A673 (cell line): ENCODE measurements at regions not wholly inside any gene's neighbourhood (a gene's known extent, or its start where the extent isn't known, plus 50 kb on each side); places are given as distances from the start of the nearest gene placed in this dataset.

Source experiments
- BruUV-seq: library from RNA; stranded (reverse); fragments of 400-500 nt; replicated peaks from 2 replicates; lab custom pipeline; 2021; lab: Mats Ljungman, UMichigan
- CTCF ChIA-PET: fragments of 300-600 bp; sonication (Branson Sonifier 250); formaldehyde crosslinking; loops from one replicate; lab custom pipeline; 2022; ENCODE audit warnings: antibody characterized with exemption; lab: Charles Lee
- POLR2A ChIA-PET: fragments of 300-600 bp; sonication (Branson Sonifier 250); formaldehyde crosslinking; loops from one replicate; lab custom pipeline; 2022; ENCODE audit warnings: antibody characterized with exemption; ENCODE audit not compliant: low non-redundant PET; lab: Charles Lee
- DNase-seq: peaks from one replicate; pipeline ENCODE4 v3.0.0-alpha.2; 2015; ENCODE audit warnings: low spot score
- H3K27ac ChIP-seq: fragments of 200-600 bp; sonication (generic); 2 replicates; pipeline ENCODE4 v1.5.1; 2016; ENCODE audit warnings: mixed run types, low read depth, mild to moderate bottlenecking, mixed read lengths, antibody characterized with exemption, low read length; ENCODE audit not compliant: poor library complexity, severe bottlenecking
- H3K27me3 ChIP-seq: fragments of 200-600 bp; sonication (generic); replicated peaks from 2 replicates; pipeline ENCODE4 v1.6.1; 2017; ENCODE audit warnings: mixed run types, low read depth, mild to moderate bottlenecking, mixed read lengths, antibody characterized with exemption, low read length; ENCODE audit not compliant: insufficient read depth, poor library complexity
- H3K36me3 ChIP-seq: fragments of 200-600 bp; sonication (generic); 2 replicates; pipeline ENCODE4 v1.6.1; 2016; ENCODE audit warnings: mixed run types, mild to moderate bottlenecking, mixed read lengths, antibody characterized with exemption, low read length; ENCODE audit not compliant: insufficient read depth, poor library complexity, severe bottlenecking
- H3K4me1 ChIP-seq: fragments of 200-600 bp; sonication (generic); 2 replicates; pipeline ENCODE4 v1.6.1; 2017; ENCODE audit warnings: mixed run types, mild to moderate bottlenecking, mixed read lengths, antibody characterized with exemption, low read length; ENCODE audit not compliant: insufficient read depth, poor library complexity, severe bottlenecking
- H3K4me3 ChIP-seq: fragments of 200-600 bp; sonication (generic); 2 replicates; pipeline ENCODE4 v1.5.1; 2016; ENCODE audit warnings: low read depth, mixed run types, mild to moderate bottlenecking, mixed read lengths, low read length; ENCODE audit not compliant: poor library complexity, severe bottlenecking
- H3K9me3 ChIP-seq: fragments of 200-600 bp; sonication (generic); 2 replicates; pipeline ENCODE4 v1.6.1; 2016; ENCODE audit warnings: mixed run types, low read depth, mild to moderate bottlenecking, mixed read lengths, antibody characterized with exemption, low read length; ENCODE audit not compliant: poor library complexity, severe bottlenecking
- CTCF ChIP-seq: fragments of 300-800, 200-600 bp; sonication (generic); conservative IDR thresholded peaks from 2 replicates; pipeline ENCODE4 v1.5.1; 2017; ENCODE audit warnings: low read depth, mild to moderate bottlenecking, antibody characterized with exemption, low read length, moderate library complexity, mixed read lengths
- EZH2 ChIP-seq: fragments of 200-600 bp; sonication (generic); IDR thresholded peaks from 2 replicates; pipeline ENCODE4 v1.6.1; 2017; ENCODE audit warnings: borderline replicate concordance, low read depth, mild to moderate bottlenecking, mixed read lengths, antibody characterized with exemption, low read length; ENCODE audit not compliant: poor library complexity, severe bottlenecking
- intact Hi-C: fragments of 100-400 bp; cut with micrococcal nuclease; formaldehyde crosslinking; loops from one replicate; pipeline ENCODE4 v1.10.0; 2022; ENCODE audit not compliant: unreplicated experiment

- no peak overlapping the region for H3K4me3 ChIP-seq
- peak; percentile 54 for DNase-seq
- no peak overlapping the region for H3K27ac ChIP-seq
- TF ChIP-seq EZH2 (no peak), CTCF (no peak)
- BruUV-seq = no TSS peak
- ChIA-PET POLR2A (no interaction called here), CTCF (no interaction called here)
- no peaks in the 10 kb centered on the region for H3K27me3 ChIP-seq
- intact Hi-C loops = no loop called here
- peaks cover 24% of the 10 kb centered on the region for H3K4me1 ChIP-seq
- no peaks in the 10 kb centered on the region for H3K36me3 ChIP-seq
- H3K9me3 ChIP-seq = peaks cover 7% of the 10 kb centered on the region
These were observed 2154.9 kb downstream of the LRRC4C start for GRCh38 chr11:39304586-39304985.

- no peak for DNase-seq
- Histone ChIP-seq H3K27me3 (no peaks in the 10 kb centered on the region), H3K4me3 (no peak overlapping the region), H3K4me1 (no peaks in the 10 kb centered on the region), H3K36me3 (no peaks in the 10 kb centered on the region), H3K9me3 (peaks cover 9% of the 10 kb centered on the region), H3K27ac (no peak overlapping the region)
- intact Hi-C loops = no loop called here
- BruUV-seq = no TSS peak
- ChIA-PET POLR2A (interaction anchor here (0.6 kb wide), 1 partner anchor 872 kb away, joined by 3 read pairs; no protein-coding TSS in a partner anchor), CTCF (no interaction called here)
- no peak for TF ChIP-seq EZH2
- TF ChIP-seq CTCF = no peak
These were observed 2164.8 kb downstream of the LRRC4C start for GRCh38 chr11:39294648-39295047.

- no peak overlapping the region for H3K27ac ChIP-seq
- TF ChIP-seq CTCF (no peak), EZH2 (no peak)
- no TSS peak for BruUV-seq
- H3K4me1 ChIP-seq = no peaks in the 10 kb centered on the region
- DNase-seq = peak; percentile 65
- intact Hi-C loops = no loop called here
- H3K4me3 ChIP-seq = no peak overlapping the region
- H3K9me3 ChIP-seq = peaks cover 20% of the 10 kb centered on the region
- POLR2A ChIA-PET = no interaction called here
- H3K36me3 ChIP-seq = no peaks in the 10 kb centered on the region
- CTCF ChIA-PET = no interaction called here
- H3K27me3 ChIP-seq = no peaks in the 10 kb centered on the region
These were observed 2171.4 kb downstream of the LRRC4C start for GRCh38 chr11:39288011-39288410.
